GM18868 (cell line): ENCODE measurements at regions not wholly inside any gene's neighbourhood (a gene's known extent, or its start where the extent isn't known, plus 50 kb on each side); places are given as distances from the start of the nearest gene placed in this dataset.
"Not testable (repeated sequence)": the region's sequence is repeated elsewhere in the genome, so short reads cannot be mapped to it uniquely, and the experiment has no call there.

Source experiments
- ATAC-seq: cut with Tn5 transposase; IDR thresholded peaks from one replicate; pipeline ENCODE4 v1.9.1; 2021; ENCODE audit warnings: mild to moderate bottlenecking, moderate library complexity; ENCODE audit not compliant: unreplicated experiment

- no peak for ATAC-seq
Measured at GRCh38 chr3:163335429-163335828, 1742.9 kb downstream of the SI start.

- ATAC-seq: no peak
Measured at GRCh38 chr3:163328680-163329079, 1749.6 kb downstream of the SI start.

GRCh38 chr3:163327086-163327485, 1751.2 kb downstream of the SI start:
- ATAC-seq: no peak

- no peak for ATAC-seq
Measured at GRCh38 chr3:163315786-163316185, 1762.5 kb downstream of the SI start.

- ATAC-seq: no peak
Measured at GRCh38 chr3:163306405-163306804, 1771.9 kb downstream of the SI start.

GRCh38 chr3:163273694-163274093, 1777.1 kb downstream of the OTOL1 start:
- ATAC-seq: no peak

- no peak for ATAC-seq
Measured at GRCh38 chr3:163266731-163267130, 1770.1 kb downstream of the OTOL1 start.

GRCh38 chr3:163261618-163262017, 1765.0 kb downstream of the OTOL1 start:
- ATAC-seq: no peak

- no peak for ATAC-seq
Measured at GRCh38 chr3:163261056-163261455, 1764.4 kb downstream of the OTOL1 start.

GRCh38 chr3:163218336-163218735, 1721.7 kb downstream of the OTOL1 start:
- peak; percentile 49 for ATAC-seq

- no peak for ATAC-seq
Measured at GRCh38 chr3:163213838-163214237, 1717.2 kb downstream of the OTOL1 start.

GRCh38 chr3:163196815-163197374, 1700.3 kb downstream of the OTOL1 start:
- ATAC-seq: no peak

- no peak for ATAC-seq
Measured at GRCh38 chr3:163196245-163196644, 1699.6 kb downstream of the OTOL1 start.

GRCh38 chr3:163185721-163186350, 1689.2 kb downstream of the OTOL1 start:
- ATAC-seq: no peak

GRCh38 chr3:163175970-163176369, 1679.4 kb downstream of the OTOL1 start:
- no peak for ATAC-seq

- not testable (repeated sequence) for ATAC-seq
Measured at GRCh38 chr3:163172513-163172912, 1675.9 kb downstream of the OTOL1 start.

- ATAC-seq: no peak
Measured at GRCh38 chr3:163166197-163166596, 1669.6 kb downstream of the OTOL1 start.

GRCh38 chr3:163159306-163159705, 1662.7 kb downstream of the OTOL1 start:
- ATAC-seq: no peak

GRCh38 chr3:163139600-163139999, 1643.0 kb downstream of the OTOL1 start:
- ATAC-seq: no peak

- no peak for ATAC-seq
Measured at GRCh38 chr3:163138258-163138657, 1641.7 kb downstream of the OTOL1 start.

GRCh38 chr3:163132111-163132510, 1635.5 kb downstream of the OTOL1 start:
- ATAC-seq: no peak

- ATAC-seq: no peak
Measured at GRCh38 chr3:163129287-163129686, 1632.7 kb downstream of the OTOL1 start.

- ATAC-seq: no peak
Measured at GRCh38 chr3:163126115-163126514, 1629.5 kb downstream of the OTOL1 start.
